Caco-2 (cell line): ENCODE measurements at regions not wholly inside any gene's neighbourhood (a gene's known extent, or its start where the extent isn't known, plus 50 kb on each side); places are given as distances from the start of the nearest gene placed in this dataset.

Source experiments
- BruUV-seq: library from RNA; stranded (reverse); fragments of 400-500 nt; replicated peaks from 2 replicates; lab custom pipeline; 2021; lab: Mats Ljungman, UMichigan
- CTCF ChIA-PET: fragments of 300-600 bp; sonication (Branson Sonifier 250); formaldehyde crosslinking; loops from one replicate; lab custom pipeline; 2022; ENCODE audit warnings: antibody characterized with exemption; lab: Charles Lee
- POLR2A ChIA-PET: fragments of 300-600 bp; sonication (Branson Sonifier 250); formaldehyde crosslinking; loops from one replicate; lab custom pipeline; 2022; ENCODE audit warnings: antibody characterized with exemption; lab: Charles Lee
- DNase-seq, 2 experiments: peaks; one replicate each; pipeline versions ENCODE4 v3.0.0 to v3.0.0-alpha.2; 2020 to 2022
- H3K27me3 ChIP-seq: replicated peaks from 2 replicates; pipeline ENCODE4 v1.6.0; 2011; ENCODE audit warnings: low read length; ENCODE audit not compliant: control insufficient read depth, insufficient read depth
- H3K36me3 ChIP-seq: 2 replicates; pipeline ENCODE4 v1.5.1; 2011; ENCODE audit warnings: low read length; ENCODE audit not compliant: control insufficient read depth, insufficient read depth
- H3K4me1 ChIP-seq: fragments of 250-450 bp; sonication (Bioruptor Pico); 2 replicates; pipeline ENCODE4 v1.5.1; 2020; ENCODE audit warnings: mild to moderate bottlenecking
- H3K4me3 ChIP-seq: 2 replicates; pipeline ENCODE4 v1.5.1; 2011; ENCODE audit warnings: low read depth, mild to moderate bottlenecking, control low read depth, low read length
- H3K9me3 ChIP-seq: fragments of 250-450 bp; sonication (Bioruptor Pico); 2 replicates; pipeline ENCODE4 v1.5.1; 2020; ENCODE audit warnings: mild to moderate bottlenecking, moderate library complexity
- H3K27ac Mint-ChIP-seq: one replicate; pipeline ENCODE4 v1.8.0; 2022; ENCODE audit warnings: mixed read lengths; ENCODE audit not compliant: unreplicated experiment
- H3K27me3 Mint-ChIP-seq: one replicate; pipeline ENCODE4 v1.8.0; 2022; ENCODE audit warnings: mixed read lengths; ENCODE audit not compliant: insufficient read depth, unreplicated experiment
- H3K36me3 Mint-ChIP-seq: one replicate; pipeline ENCODE4 v1.8.0; 2022; ENCODE audit warnings: mild to moderate bottlenecking, mixed read lengths; ENCODE audit not compliant: insufficient read depth, unreplicated experiment
- H3K4me1 Mint-ChIP-seq: one replicate; pipeline ENCODE4 v1.8.0; 2022; ENCODE audit warnings: low read depth, mixed read lengths; ENCODE audit not compliant: unreplicated experiment
- H3K4me3 Mint-ChIP-seq: one replicate; pipeline ENCODE4 v1.8.0; 2022; ENCODE audit warnings: mild to moderate bottlenecking, moderate library complexity, mixed read lengths; ENCODE audit not compliant: unreplicated experiment
- H3K9me3 Mint-ChIP-seq: one replicate; pipeline ENCODE4 v1.8.0; 2022; ENCODE audit warnings: mixed read lengths; ENCODE audit not compliant: unreplicated experiment
- CTCF ChIP-seq, 2 experiments: fragments of 200-600 bp in 1 of 2; IDR thresholded peaks; 1 replicate in 1 of 2; 2 replicates in 1 of 2; pipeline versions ENCODE4 v1.5.1 to v1.8.0; 2011 to 2022; ENCODE audit warnings: antibody characterized with exemption in 1 of 2, control low read depth in 1 of 2, inconsistent platforms in 1 of 2, low read depth in 1 of 2, low read length in 1 of 2, mild to moderate bottlenecking in 1 of 2, moderate library complexity in 1 of 2; ENCODE audit not compliant: insufficient read depth in 1 of 2, severe bottlenecking in 1 of 2, unreplicated experiment in 1 of 2
- intact Hi-C: fragments of 100-400 bp; cut with micrococcal nuclease; formaldehyde crosslinking; loops from one replicate; pipeline ENCODE4 v1.10.0; 2022; ENCODE audit not compliant: unreplicated experiment

GRCh38 chr3:67118635-67119034 lies 120.5 kb downstream of the KBTBD8 start:
- CTCF ChIA-PET, result no interaction called here

GRCh38 chr3:67123914-67124313 lies 125.8 kb downstream of the KBTBD8 start:
- Histone ChIP-seq H3K36me3 (no peaks in the 10 kb centered on the region), H3K27me3 (no peaks in the 10 kb centered on the region), H3K4me3 (no peak overlapping the region), H3K4me1 (no peaks in the 10 kb centered on the region), H3K9me3 (peaks cover 5% of the 10 kb centered on the region)
- Mint-ChIP-seq H3K9me3 (no peaks in the 10 kb centered on the region), H3K27ac (no peak overlapping the region), H3K4me3 (no peak overlapping the region), H3K36me3 (no peaks in the 10 kb centered on the region), H3K4me1 (no peaks in the 10 kb centered on the region), H3K27me3 (peaks cover 3% of the 10 kb centered on the region)
- DNase-seq, result no peak
- no peak for TF ChIP-seq CTCF (IDR thresholded peaks at IDR 0.05; ENCODE audit: insufficient read depth in 1 of 2, low read depth in 1 of 2, low read length in 1 of 2, severe bottlenecking in 1 of 2, unreplicated experiment in 1 of 2)
- POLR2A ChIA-PET, result no interaction called here
- no TSS peak for BruUV-seq
- intact Hi-C loops, result no loop called here
- CTCF ChIA-PET, result no interaction called here

More at GRCh38 chr3:67118635-67119034, 120.5 kb downstream of the KBTBD8 start:
- Mint-ChIP-seq H3K27ac (no peak overlapping the region), H3K9me3 (no peaks in the 10 kb centered on the region), H3K4me1 (no peaks in the 10 kb centered on the region), H3K36me3 (no peaks in the 10 kb centered on the region), H3K27me3 (peaks cover 3% of the 10 kb centered on the region), H3K4me3 (no peak overlapping the region)
- intact Hi-C loops, result no loop called here
- no peaks in the 10 kb centered on the region for H3K27me3 ChIP-seq
- H3K9me3 ChIP-seq, result no peaks in the 10 kb centered on the region
- H3K4me3 ChIP-seq, result no peak overlapping the region
- H3K4me1 ChIP-seq, result no peaks in the 10 kb centered on the region
- TF ChIP-seq CTCF (IDR thresholded peaks at IDR 0.05; ENCODE audit: insufficient read depth in 1 of 2, low read depth in 1 of 2, low read length in 1 of 2, severe bottlenecking in 1 of 2, unreplicated experiment in 1 of 2), result no peak
- no TSS peak for BruUV-seq
- H3K36me3 ChIP-seq, result no peaks in the 10 kb centered on the region
- DNase-seq, result no peak
- POLR2A ChIA-PET, result no interaction called here

DNA sequence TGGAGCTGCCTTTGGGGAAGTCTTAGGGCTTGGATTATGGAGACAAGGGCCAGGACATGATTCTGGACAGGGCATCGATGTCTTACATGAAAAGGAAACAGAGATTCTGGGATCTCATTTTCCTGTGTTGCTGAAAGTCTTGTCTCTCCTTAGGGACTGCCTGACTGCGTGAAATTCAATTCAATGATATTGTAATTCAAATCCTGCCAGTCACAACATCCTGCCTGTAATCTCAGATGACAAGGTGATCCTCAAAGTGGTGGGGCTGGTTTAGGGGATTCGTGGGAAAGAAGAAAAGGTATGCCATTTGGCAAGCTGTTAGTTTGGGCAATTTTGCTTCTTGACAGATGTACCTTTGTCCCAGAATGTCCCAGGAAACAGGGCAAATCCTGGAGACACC lies 129.1 kb downstream of the KBTBD8 start:
- Mint-ChIP-seq H3K27ac (no peak overlapping the region), H3K9me3 (no peaks in the 10 kb centered on the region), H3K36me3 (no peaks in the 10 kb centered on the region), H3K27me3 (peaks cover 6% of the 10 kb centered on the region), H3K4me3 (no peak overlapping the region), H3K4me1 (no peaks in the 10 kb centered on the region)
- POLR2A ChIA-PET, result no interaction called here
- BruUV-seq, result no TSS peak
- no peak for DNase-seq
- CTCF ChIA-PET, result no interaction called here
- H3K9me3 ChIP-seq, result peaks cover 5% of the 10 kb centered on the region
- no peak for TF ChIP-seq CTCF (IDR thresholded peaks at IDR 0.05; ENCODE audit: insufficient read depth in 1 of 2, low read depth in 1 of 2, low read length in 1 of 2, severe bottlenecking in 1 of 2, unreplicated experiment in 1 of 2)
- intact Hi-C loops, result no loop called here
- no peak overlapping the region for H3K4me3 ChIP-seq
- no peaks in the 10 kb centered on the region for H3K36me3 ChIP-seq
- no peaks in the 10 kb centered on the region for H3K27me3 ChIP-seq
- H3K4me1 ChIP-seq, result no peaks in the 10 kb centered on the region
